CD14-positive monocyte (primary cell): ENCODE measurements at regions not wholly inside any gene's neighbourhood (a gene's known extent, or its start where the extent isn't known, plus 50 kb on each side); places are given as distances from the start of the nearest gene placed in this dataset.
"Not testable (repeated sequence)": the region's sequence is repeated elsewhere in the genome, so short reads cannot be mapped to it uniquely, and the experiment has no call there.

ENCODE experiments used
- DNase-seq, 3 donors: peaks; one replicate each; pipeline ENCODE4 v3.0.0-alpha.2; 2011 to 2022
- H2AFZ ChIP-seq: 2 replicates; pipeline ENCODE4 v1.6.0; 2012; ENCODE audit warnings: mild to moderate bottlenecking, low read depth, low read length, inconsistent platforms; ENCODE audit not compliant: insufficient read depth, poor library complexity, severe bottlenecking
- H3K27ac ChIP-seq, 2 donors: 1 replicate in 1 of 2; 2 replicates in 1 of 2; pipeline ENCODE4 v1.5.1; 2012 to 2013; ENCODE audit warnings: low read length in 2 of 2, control low read depth in 1 of 2, inconsistent platforms in 1 of 2, low read depth in 1 of 2, mild to moderate bottlenecking in 1 of 2
- H3K27me3 ChIP-seq, 2 donors: one replicate each; pipeline versions ENCODE4 v1.6.0 to v1.6.1; 2011 to 2013; ENCODE audit warnings: low read length in 2 of 2; ENCODE audit not compliant: control insufficient read depth in 2 of 2, insufficient read depth in 2 of 2
- H3K36me3 ChIP-seq, 2 donors: replicated peaks in 1 of 2; 1 replicate in 1 of 2; 2 replicates in 1 of 2; pipeline versions ENCODE4 v1.5.1 to v1.6.1; 2012 to 2013; ENCODE audit warnings: low read length in 2 of 2, control low read depth in 1 of 2, inconsistent platforms in 1 of 2, mild to moderate bottlenecking in 1 of 2; ENCODE audit not compliant: insufficient read depth in 2 of 2, control insufficient read depth in 1 of 2
- H3K4me1 ChIP-seq, 2 donors: 1 replicate in 1 of 2; 2 replicates in 1 of 2; pipeline versions ENCODE4 v1.5.1 to v1.6.1; 2012 to 2013; ENCODE audit warnings: low read length in 2 of 2, control low read depth in 1 of 2, inconsistent platforms in 1 of 2, mild to moderate bottlenecking in 1 of 2, moderate library complexity in 1 of 2; ENCODE audit not compliant: insufficient read depth in 2 of 2, control insufficient read depth in 1 of 2
- H3K4me2 ChIP-seq: replicated peaks from 2 replicates; pipeline ENCODE3; 2012; ENCODE audit warnings: low read length, moderate library complexity, mild to moderate bottlenecking; ENCODE audit not compliant: poor library complexity, severe bottlenecking; ENCODE audit errors: extremely low read depth
- H3K4me3 ChIP-seq, 3 experiments: fragments of 200-600 bp in 1 of 3; sonication (generic) in 1 of 3; replicated peaks in 1 of 3; 1 replicate in 2 of 3; 2 replicates in 1 of 3; pipeline ENCODE4 v1.5.1; 2011 to 2013; ENCODE audit warnings: low read length in 3 of 3, mild to moderate bottlenecking in 3 of 3, control low read depth in 2 of 3, low read depth in 2 of 3, inconsistent platforms in 1 of 3, moderate library complexity in 1 of 3
- H3K79me2 ChIP-seq: 2 replicates; pipeline ENCODE4 v1.6.0; 2012; ENCODE audit warnings: mild to moderate bottlenecking, control low read depth, inconsistent platforms, low read length, moderate library complexity; ENCODE audit not compliant: insufficient read depth
- H3K9ac ChIP-seq: 2 replicates; pipeline ENCODE4 v1.6.0; 2017; ENCODE audit warnings: low read length, mild to moderate bottlenecking; ENCODE audit not compliant: insufficient read depth, poor library complexity, severe bottlenecking
- H3K9me3 ChIP-seq, 2 donors: replicated peaks in 1 of 2; 1 replicate in 1 of 2; 2 replicates in 1 of 2; pipeline versions ENCODE4 v1.5.1 to v1.6.1; 2012 to 2013; ENCODE audit warnings: low read length in 2 of 2, control low read depth in 1 of 2; ENCODE audit not compliant: control insufficient read depth in 1 of 2, insufficient read depth in 1 of 2
- H4K20me1 ChIP-seq: 2 replicates; pipeline ENCODE4 v1.6.0; 2012; ENCODE audit warnings: mild to moderate bottlenecking, low read length, control low read depth, moderate library complexity; ENCODE audit not compliant: insufficient read depth
- H3K27ac Mint-ChIP-seq, 7 donors: one replicate each; pipeline ENCODE4 v1.8.0; 2020; ENCODE audit warnings: mild to moderate bottlenecking in 7 of 7, mixed read lengths in 7 of 7, moderate library complexity in 6 of 7, inconsistent platforms in 2 of 7
- H3K27me3 Mint-ChIP-seq, 3 donors: one replicate each; pipeline ENCODE4 v1.8.0; 2021 to 2022; ENCODE audit warnings: low read depth in 3 of 3, mild to moderate bottlenecking in 3 of 3, mixed read lengths in 3 of 3, moderate library complexity in 3 of 3, inconsistent platforms in 1 of 3
- H3K36me3 Mint-ChIP-seq, 2 donors: one replicate each; pipeline ENCODE4 v1.8.0; 2020; ENCODE audit warnings: mixed read lengths in 2 of 2, inconsistent platforms in 1 of 2, mild to moderate bottlenecking in 1 of 2
- H3K4me1 Mint-ChIP-seq: one replicate; pipeline ENCODE4 v1.8.0; 2020; ENCODE audit warnings: mild to moderate bottlenecking, mixed read lengths
- H3K4me3 Mint-ChIP-seq, 2 donors: one replicate each; pipeline ENCODE4 v1.8.0; 2020; ENCODE audit warnings: mild to moderate bottlenecking in 2 of 2, mixed read lengths in 2 of 2, moderate library complexity in 1 of 2
- H3K9me3 Mint-ChIP-seq, 7 donors: one replicate each; pipeline ENCODE4 v1.8.0; 2020 to 2022; ENCODE audit warnings: mixed read lengths in 7 of 7, mild to moderate bottlenecking in 6 of 7, moderate library complexity in 6 of 7, inconsistent platforms in 2 of 7
- CTCF ChIP-seq: fragments of 200-600 bp; IDR thresholded peaks from one replicate; pipeline ENCODE4 v1.8.0; 2022; ENCODE audit warnings: antibody characterized with exemption, mild to moderate bottlenecking
- WGBS: methylation state at CpG from one replicate; pipeline ENCODE4 v1.1.5; 2013; ENCODE audit warnings: missing lambda C conversion rate; ENCODE audit not compliant: insufficient coverage; 5-methylcytosine and 5-hydroxymethylcytosine counted together
- intact Hi-C, 2 donors: fragments of 100-400 bp; cut with micrococcal nuclease; formaldehyde crosslinking; loops; one replicate each; pipeline versions ENCODE4 v1.15.0 to v1.15.1; 2023

- H2AFZ ChIP-seq, result no peak overlapping the region
- Mint-ChIP-seq H3K27me3 (no peaks in the 10 kb centered on the region), H3K27ac (peak overlapping the region in 1 of 7 donors; percentile 35), H3K9me3 (peaks cover 24 to 49% (median 38%) of the 10 kb centered on the region in 7 donors), H3K4me1 (peaks cover 46% of the 10 kb centered on the region), H3K4me3 (no peak overlapping the region), H3K36me3 (peaks cover 29 to 37% of the 10 kb centered on the region in 2 donors)
- no CpG with 5 or more reads among the region's 3 CpGs for WGBS
- no peak for DNase-seq
- no peak for TF ChIP-seq CTCF
- peaks cover 2 to 7% of the 10 kb centered on the region in 2 donors for H3K36me3 ChIP-seq
- no peaks in the 10 kb centered on the region for H3K27me3 ChIP-seq
- peaks cover 39% of the 10 kb centered on the region for H4K20me1 ChIP-seq
- H3K79me2 ChIP-seq, result peaks cover 94% of the 10 kb centered on the region
- H3K9ac ChIP-seq, result no peak overlapping the region
- H3K4me3 ChIP-seq, result no peak overlapping the region
- peaks cover 24 to 32% of the 10 kb centered on the region in 2 donors for H3K4me1 ChIP-seq
- intact Hi-C loops, result no loop called here
- H3K9me3 ChIP-seq, result peaks cover 0 to 24% of the 10 kb centered on the region in 2 donors
- no peak overlapping the region for H3K27ac ChIP-seq
- H3K4me2 ChIP-seq, result no peak overlapping the region
Observed at GRCh38 chr6:144673807-144674206, 388.7 kb downstream of the UTRN start.

GRCh38 chr6:144675231-144675861 is 390.2 kb downstream of the UTRN start:
- H2AFZ ChIP-seq, result no peak overlapping the region
- H3K4me3 ChIP-seq, result peak overlapping the region in 2 of 3 experiments; percentile 13 to 60
- no peaks in the 10 kb centered on the region for H3K27me3 ChIP-seq
- Mint-ChIP-seq H3K4me3 (peak overlapping the region; percentile 65 to 88), H3K36me3 (peaks cover 24 to 26% of the 10 kb centered on the region in 2 donors), H3K27ac (peak overlapping the region; percentile 71 to 93 (median 90)), H3K4me1 (peaks cover 53% of the 10 kb centered on the region), H3K27me3 (no peaks in the 10 kb centered on the region), H3K9me3 (peaks cover 23 to 43% (median 32%) of the 10 kb centered on the region in 7 donors)
- H3K9ac ChIP-seq, result no peak overlapping the region
- peaks cover 38 to 43% of the 10 kb centered on the region in 2 donors for H3K4me1 ChIP-seq
- intact Hi-C loops, result no loop called here
- peaks cover 50% of the 10 kb centered on the region for H4K20me1 ChIP-seq
- H3K9me3 ChIP-seq, result peaks cover 0 to 24% of the 10 kb centered on the region in 2 donors
- peak; percentile 29 to 60 (median 43) for DNase-seq
- peak overlapping the region; percentile 58 for H3K4me2 ChIP-seq
- H3K79me2 ChIP-seq, result peaks cover 91% of the 10 kb centered on the region
- peak overlapping the region; percentile 76 to 82 for H3K27ac ChIP-seq
- peaks cover under 1 to 2% of the 10 kb centered on the region in 2 donors for H3K36me3 ChIP-seq
- TF ChIP-seq CTCF, result no peak
- 40% methylated on average over 3 of the region's 6 CpGs for WGBS

GRCh38 chr6:144676310-144676709 is 391.2 kb downstream of the UTRN start:
- DNase-seq, H3K4me3 Mint-ChIP-seq, H3K27ac Mint-ChIP-seq, H3K27ac ChIP-seq, H3K4me2 ChIP-seq, H2AFZ ChIP-seq, H3K27me3 Mint-ChIP-seq, H3K27me3 ChIP-seq, H3K36me3 ChIP-seq, H3K9ac ChIP-seq, intact Hi-C loops, H3K4me3 ChIP-seq: not testable (repeated sequence)
- Histone ChIP-seq H3K9me3 (peaks cover 0 to 15% of the 10 kb centered on the region in 2 donors), H4K20me1 (peaks cover 56% of the 10 kb centered on the region), H3K4me1 (peaks cover 48 to 52% of the 10 kb centered on the region in 2 donors), H3K79me2 (peaks cover 91% of the 10 kb centered on the region)
- no CpG with 5 or more reads among the region's 3 CpGs for WGBS
- peaks cover 24 to 28% of the 10 kb centered on the region in 2 donors for H3K36me3 Mint-ChIP-seq
- peaks cover 16 to 33% (median 25%) of the 10 kb centered on the region in 7 donors for H3K9me3 Mint-ChIP-seq
- H3K4me1 Mint-ChIP-seq, result peaks cover 59% of the 10 kb centered on the region
